Left ventricle myocardium inferior (tissue), 1 donor: ENCODE measurements at regions not wholly inside any gene's neighbourhood (a gene's known extent, or its start where the extent isn't known, plus 50 kb on each side); places are given as distances from the start of the nearest gene placed in this dataset.

ENCODE experiments used
- DNase-seq: peaks from one replicate; pipeline ENCODE4 v3.0.0-alpha.2; 2020
- H3K27ac ChIP-seq: fragments of 200-600 bp; replicated peaks from 2 replicates; pipeline ENCODE4 v1.8.0; 2021
- H3K27me3 ChIP-seq: fragments of 200-600 bp; 2 replicates; pipeline ENCODE4 v1.8.0; 2021; ENCODE audit warnings: low read depth
- H3K36me3 ChIP-seq: fragments of 200-600 bp; 2 replicates; pipeline ENCODE4 v1.8.0; 2021
- H3K4me1 ChIP-seq: fragments of 200-600 bp; 2 replicates; pipeline ENCODE4 v1.8.0; 2021
- H3K4me3 ChIP-seq: fragments of 200-600 bp; 2 replicates; pipeline ENCODE4 v1.8.0; 2021; ENCODE audit warnings: mild to moderate bottlenecking, moderate library complexity
- H3K9me3 ChIP-seq: fragments of 200-600 bp; replicated peaks from 2 replicates; pipeline ENCODE4 v1.8.0; 2021
- intact Hi-C: fragments of 100-400 bp; cut with micrococcal nuclease; formaldehyde crosslinking; loops from one replicate; pipeline ENCODE4 v1.11.0; 2022
- TF ChIP-seq, protein P1 (sequence below): fragments of 200-600 bp; IDR thresholded peaks from 2 replicates; pipeline ENCODE4 v1.8.0; 2021; ENCODE audit warnings: antibody characterized with exemption, mild to moderate bottlenecking, borderline replicate concordance
- donor health status: DM: no; HTN: yes; CAD: no; lungs with severe emphysema.

DNA sequence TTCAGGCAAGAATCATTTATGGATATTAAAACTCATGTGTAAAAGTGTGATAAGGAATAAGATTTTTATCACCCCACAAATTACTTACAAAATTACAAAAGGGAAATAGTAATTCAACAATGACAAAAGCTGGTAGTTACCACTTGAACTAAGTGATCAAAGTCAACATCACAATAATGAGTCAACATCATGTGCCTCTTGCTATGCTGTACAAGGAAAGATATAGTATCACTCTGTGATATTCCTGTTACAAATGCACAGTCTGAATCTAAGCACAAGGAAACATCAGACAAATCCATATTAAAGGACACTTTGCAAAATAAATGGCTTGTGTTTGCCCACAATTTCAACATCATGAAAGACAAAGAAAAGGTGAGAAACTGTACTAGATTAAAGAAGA is 90.5 kb upstream of the PLCL2 start:
- Histone ChIP-seq H3K4me1 (peaks cover 24% of the 10 kb centered on the region), H3K36me3 (no peaks in the 10 kb centered on the region), H3K4me3 (no peak overlapping the region), H3K27ac (no peak overlapping the region), H3K27me3 (no peaks in the 10 kb centered on the region), H3K9me3 (peaks cover 13% of the 10 kb centered on the region)
- intact Hi-C loops = no loop called here
- TF ChIP-seq, protein P1, sequence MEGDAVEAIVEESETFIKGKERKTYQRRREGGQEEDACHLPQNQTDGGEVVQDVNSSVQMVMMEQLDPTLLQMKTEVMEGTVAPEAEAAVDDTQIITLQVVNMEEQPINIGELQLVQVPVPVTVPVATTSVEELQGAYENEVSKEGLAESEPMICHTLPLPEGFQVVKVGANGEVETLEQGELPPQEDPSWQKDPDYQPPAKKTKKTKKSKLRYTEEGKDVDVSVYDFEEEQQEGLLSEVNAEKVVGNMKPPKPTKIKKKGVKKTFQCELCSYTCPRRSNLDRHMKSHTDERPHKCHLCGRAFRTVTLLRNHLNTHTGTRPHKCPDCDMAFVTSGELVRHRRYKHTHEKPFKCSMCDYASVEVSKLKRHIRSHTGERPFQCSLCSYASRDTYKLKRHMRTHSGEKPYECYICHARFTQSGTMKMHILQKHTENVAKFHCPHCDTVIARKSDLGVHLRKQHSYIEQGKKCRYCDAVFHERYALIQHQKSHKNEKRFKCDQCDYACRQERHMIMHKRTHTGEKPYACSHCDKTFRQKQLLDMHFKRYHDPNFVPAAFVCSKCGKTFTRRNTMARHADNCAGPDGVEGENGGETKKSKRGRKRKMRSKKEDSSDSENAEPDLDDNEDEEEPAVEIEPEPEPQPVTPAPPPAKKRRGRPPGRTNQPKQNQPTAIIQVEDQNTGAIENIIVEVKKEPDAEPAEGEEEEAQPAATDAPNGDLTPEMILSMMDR = no peak
- no peak for DNase-seq

DNA sequence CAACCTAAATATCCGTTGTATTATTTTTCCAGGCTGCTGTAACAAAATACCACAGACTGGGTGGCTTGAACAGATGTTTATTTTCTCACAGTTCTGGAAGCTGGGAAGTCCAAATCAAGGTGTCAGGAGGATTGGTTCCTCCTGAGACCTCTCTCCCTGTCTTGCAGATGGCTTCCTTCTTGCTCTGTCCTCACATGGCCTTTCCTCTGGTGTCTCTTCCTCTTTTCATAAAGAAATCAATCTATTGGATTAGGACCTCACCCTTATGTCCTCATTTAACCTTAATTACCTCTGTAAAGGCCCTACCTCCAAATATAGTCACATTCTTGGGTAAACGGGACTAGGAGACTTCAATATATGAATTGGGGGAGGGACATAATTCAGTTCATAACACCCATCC is 89.2 kb upstream of the PLCL2 start:
- TF ChIP-seq, protein P1 = no peak
- Histone ChIP-seq H3K4me1 (peaks cover 12% of the 10 kb centered on the region), H3K27me3 (no peaks in the 10 kb centered on the region), H3K36me3 (no peaks in the 10 kb centered on the region), H3K27ac (no peak overlapping the region), H3K9me3 (peaks cover 13% of the 10 kb centered on the region), H3K4me3 (no peak overlapping the region)
- DNase-seq = no peak
- intact Hi-C loops = no loop called here

DNA sequence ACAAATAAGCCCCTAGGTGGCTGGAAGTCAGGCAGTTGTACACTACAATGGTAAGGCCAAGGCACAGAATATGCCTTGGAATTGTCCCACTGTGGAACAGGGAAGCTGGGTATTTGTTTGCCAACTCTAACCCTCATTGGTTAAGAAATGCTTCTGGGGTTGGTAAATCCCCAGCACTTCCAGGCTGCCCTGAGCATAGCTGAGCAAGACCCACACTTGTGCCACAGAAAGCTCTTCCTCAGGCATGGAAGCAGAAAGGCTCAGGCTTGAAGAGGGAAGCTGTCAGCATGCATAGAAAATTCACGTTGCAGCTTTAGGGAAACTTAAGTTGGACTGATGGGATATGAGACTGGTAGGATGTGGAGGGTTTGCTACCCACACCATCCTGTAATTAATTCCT is 86.9 kb upstream of the PLCL2 start:
- intact Hi-C loops = no loop called here
- Histone ChIP-seq H3K27me3 (no peaks in the 10 kb centered on the region), H3K4me3 (no peak overlapping the region), H3K36me3 (no peaks in the 10 kb centered on the region), H3K27ac (no peak overlapping the region), H3K4me1 (peaks cover 28% of the 10 kb centered on the region), H3K9me3 (peaks cover 13% of the 10 kb centered on the region)
- TF ChIP-seq, protein P1 = no peak
- DNase-seq = no peak

DNA sequence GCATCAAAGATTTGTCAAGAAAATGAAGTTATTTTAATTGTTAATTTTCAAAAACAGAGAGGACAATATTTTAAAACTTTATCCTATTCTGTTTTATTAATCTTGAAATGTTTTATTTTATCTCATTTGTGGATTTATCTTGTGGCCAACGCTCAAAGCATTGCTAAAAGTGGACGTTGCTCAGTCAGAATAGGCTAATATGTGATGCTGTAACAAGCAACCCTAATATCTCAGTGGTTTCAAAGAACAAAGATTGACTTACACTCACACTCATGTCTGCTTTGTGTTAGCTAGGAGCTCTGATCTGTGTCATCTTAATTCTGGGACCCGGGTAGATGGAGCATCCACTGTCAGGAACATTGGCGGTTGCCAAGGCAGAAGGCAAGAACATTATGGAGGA is 86.0 kb upstream of the PLCL2 start:
- H3K27me3 ChIP-seq = no peaks in the 10 kb centered on the region
- no peak overlapping the region for H3K4me3 ChIP-seq
- intact Hi-C loops = no loop called here
- TF ChIP-seq, protein P1 = no peak
- peaks cover 28% of the 10 kb centered on the region for H3K4me1 ChIP-seq
- H3K9me3 ChIP-seq = peaks cover 13% of the 10 kb centered on the region
- H3K27ac ChIP-seq = no peak overlapping the region
- H3K36me3 ChIP-seq = no peaks in the 10 kb centered on the region
- no peak for DNase-seq

DNA sequence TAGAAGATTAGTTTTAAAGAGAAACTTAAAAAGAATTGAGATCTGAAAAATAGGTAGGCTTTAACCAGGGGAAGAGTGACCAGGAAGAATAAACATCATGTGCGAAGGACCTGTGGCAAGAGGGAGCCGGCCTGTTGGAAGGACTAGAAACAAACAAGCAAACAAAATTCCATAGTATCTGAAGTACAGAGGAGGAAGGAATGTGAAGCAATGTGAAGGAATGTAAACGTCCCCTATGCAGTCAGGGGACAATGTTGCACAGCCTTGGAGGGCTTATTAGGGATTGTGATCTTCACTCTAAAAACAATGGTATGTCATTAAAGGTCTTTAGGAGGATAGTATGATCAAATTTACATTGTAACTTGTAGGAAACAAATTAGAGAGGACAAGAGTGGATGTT is 84.4 kb upstream of the PLCL2 start:
- TF ChIP-seq, protein P1 = no peak
- Histone ChIP-seq H3K36me3 (no peaks in the 10 kb centered on the region), H3K9me3 (no peaks in the 10 kb centered on the region), H3K4me1 (peaks cover 28% of the 10 kb centered on the region), H3K27ac (no peak overlapping the region), H3K27me3 (no peaks in the 10 kb centered on the region), H3K4me3 (no peak overlapping the region)
- DNase-seq = no peak
- intact Hi-C loops = no loop called here

DNA sequence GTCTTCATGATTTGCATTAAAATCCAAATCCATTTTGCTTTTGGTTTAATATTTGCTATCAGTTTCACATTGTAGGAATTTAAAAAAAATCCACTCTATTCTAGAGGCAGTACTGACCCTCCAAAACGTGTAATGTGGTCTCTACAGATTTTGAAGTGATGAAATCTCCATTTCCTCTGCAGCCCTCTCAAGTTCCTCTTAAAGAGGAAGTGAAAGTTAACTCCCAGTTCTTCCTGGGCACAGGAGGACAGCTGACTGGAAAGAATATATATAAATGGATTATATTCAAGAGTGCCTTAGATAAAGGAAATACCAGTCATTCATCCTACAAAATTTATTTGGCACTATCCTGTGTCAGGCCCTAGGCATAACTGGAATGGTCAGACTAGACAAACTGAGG is 83.5 kb upstream of the PLCL2 start:
- TF ChIP-seq, protein P1 = no peak
- H3K9me3 ChIP-seq = no peaks in the 10 kb centered on the region
- H3K4me1 ChIP-seq = peaks cover 25% of the 10 kb centered on the region
- intact Hi-C loops = no loop called here
- no peaks in the 10 kb centered on the region for H3K36me3 ChIP-seq
- H3K27ac ChIP-seq = peak overlapping the region; percentile 48
- H3K27me3 ChIP-seq = no peaks in the 10 kb centered on the region
- no peak overlapping the region for H3K4me3 ChIP-seq
- no peak for DNase-seq
